Fibroblast of skin of scalp (primary cell): ENCODE measurements at regions not wholly inside any gene's neighbourhood (a gene's known extent, or its start where the extent isn't known, plus 50 kb on each side); places are given as distances from the start of the nearest gene placed in this dataset.
"Not testable (repeated sequence)": the region's sequence is repeated elsewhere in the genome, so short reads cannot be mapped to it uniquely, and the experiment has no call there.

Experiments
- DNase-seq: peaks from one replicate; pipeline ENCODE4 v3.0.0-alpha.2; 2013

DNA sequence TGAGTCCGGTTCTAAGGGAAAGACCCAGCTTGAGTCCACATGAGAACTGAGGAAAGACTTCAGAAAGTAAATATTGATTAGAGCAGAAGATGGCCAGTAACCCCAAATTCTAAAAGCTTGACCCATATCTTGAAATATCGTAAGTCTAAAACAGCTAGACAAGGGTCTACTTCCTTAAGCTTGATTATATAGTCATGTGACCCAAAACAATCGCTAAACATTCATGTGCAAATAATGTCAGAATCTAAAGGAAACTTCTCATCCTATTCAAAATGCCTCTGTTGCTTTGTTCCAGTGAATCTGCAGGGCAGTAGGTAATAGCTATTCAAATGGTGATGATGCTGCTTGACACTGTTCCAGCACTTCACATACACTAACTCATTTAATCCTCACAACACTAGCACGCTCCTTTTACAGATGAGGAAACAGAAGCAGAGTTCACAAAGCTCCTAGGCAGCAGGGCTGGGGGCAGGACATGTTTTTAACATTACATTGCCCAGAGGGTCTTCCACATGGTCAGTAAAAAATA lies 52.6 kb downstream of the TCF20 start:
- DNase-seq: no peak

DNA sequence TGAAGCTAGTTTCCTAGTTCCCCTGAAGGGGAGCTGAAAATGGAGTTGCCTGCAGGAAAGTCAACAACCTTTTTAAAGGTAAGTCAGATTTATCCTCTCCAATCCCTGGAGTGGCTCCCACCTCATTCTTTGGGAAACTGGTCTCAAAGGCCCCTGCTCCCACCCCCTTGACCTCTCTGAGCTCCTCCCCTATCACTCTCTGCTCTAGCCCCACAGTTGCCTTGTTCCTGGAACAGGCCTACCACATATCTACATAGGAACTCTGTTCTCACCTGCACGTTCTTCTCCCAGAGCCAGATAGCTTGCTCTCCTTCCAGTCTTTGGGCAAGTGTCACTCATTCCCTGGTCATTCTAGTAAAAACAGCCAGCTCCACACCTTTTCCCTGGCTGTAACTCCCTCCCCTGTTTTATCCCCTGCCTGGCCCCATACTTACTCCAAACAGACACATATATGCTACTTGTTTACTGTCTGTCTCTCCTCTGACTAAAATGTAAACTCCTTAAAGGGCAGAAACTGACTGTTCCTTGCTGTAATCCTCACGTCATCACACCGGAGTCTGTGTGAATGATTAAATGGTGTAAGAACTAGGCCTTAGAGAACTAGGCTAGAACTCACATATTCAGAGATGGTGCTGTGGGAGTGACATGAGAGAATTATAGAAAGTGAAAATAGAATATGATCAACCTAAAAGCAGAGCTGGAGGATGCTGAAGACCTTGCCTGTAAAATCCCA lies 53.3 kb downstream of the TCF20 start:
- no peak for DNase-seq

DNA sequence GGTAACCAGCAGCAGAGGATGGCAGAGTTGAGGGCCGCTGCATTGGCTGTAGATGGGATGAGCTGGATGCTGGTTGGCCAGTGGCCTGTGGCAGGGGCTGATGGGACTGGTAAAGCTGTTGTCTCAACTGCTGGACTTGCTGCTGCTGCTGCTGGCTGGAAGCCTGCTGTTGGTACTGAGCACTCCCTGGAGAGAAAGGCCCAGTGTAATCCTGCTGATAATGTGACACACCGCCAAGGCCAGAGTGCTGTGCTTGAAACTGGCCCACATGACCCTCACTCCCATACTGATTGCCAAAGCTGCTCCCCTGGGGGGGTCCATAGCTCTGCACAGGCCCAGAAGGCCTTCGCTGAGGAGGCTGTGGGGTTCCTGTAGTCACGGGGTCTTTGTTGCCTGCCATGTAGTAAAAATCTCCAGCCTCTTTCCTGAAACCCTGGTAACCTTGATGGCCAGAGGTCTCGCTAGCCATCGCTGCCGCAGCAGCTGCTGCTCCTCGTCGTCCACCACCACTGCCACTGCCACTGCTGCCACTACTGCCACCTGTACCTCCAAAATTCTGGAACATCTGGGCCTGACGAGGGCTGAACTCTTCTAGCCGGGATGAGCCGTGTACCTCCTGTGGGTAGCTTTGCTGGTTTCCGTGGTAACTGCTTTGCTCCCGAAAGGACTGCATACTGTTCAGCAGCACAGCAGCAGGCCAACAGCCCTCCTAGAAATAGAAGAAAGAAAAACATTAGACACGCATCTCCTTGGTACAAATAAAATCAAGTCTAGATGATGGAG lies 55.6 kb downstream of the TCF20 start:
- no peak for DNase-seq

DNA sequence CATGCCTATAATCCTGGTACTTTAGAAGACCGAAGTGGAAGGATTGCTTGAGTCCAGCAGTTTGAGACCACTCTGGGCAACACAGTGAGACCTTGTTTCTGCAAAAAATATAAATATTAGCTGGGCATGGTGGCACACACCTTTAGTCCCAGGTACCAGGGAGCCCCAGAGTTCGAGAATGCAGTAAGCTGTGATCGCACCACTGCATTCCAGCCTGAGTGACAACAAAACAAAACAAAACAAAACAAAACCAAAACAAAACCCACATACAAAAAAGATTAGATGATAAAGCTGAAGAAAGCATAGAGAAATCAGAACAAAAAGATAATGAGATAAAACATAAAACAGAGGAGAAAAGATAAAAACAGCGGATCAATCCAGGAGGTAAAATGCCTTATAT lies 62.1 kb downstream of the TCF20 start:
- no peak for DNase-seq

DNA sequence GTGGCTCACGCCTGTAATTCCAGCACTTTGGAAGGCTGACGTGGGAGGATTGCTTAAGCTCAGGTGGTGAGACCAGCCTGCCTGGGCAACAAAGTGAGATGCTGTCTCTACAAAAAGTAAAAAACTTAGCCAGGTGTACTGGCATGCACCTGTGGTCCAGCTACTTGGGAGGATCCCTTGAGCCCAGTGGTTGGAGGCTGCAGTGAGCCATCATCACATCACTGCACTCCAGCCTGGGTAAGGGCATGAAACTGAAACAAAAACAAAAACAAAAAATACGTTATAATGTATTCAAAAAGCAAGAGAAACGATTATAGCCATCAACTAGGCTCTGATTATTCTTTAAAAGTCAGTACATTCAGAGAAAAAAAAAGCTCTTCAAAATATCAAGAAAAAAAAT lies 62.5 kb downstream of the TCF20 start:
- DNase-seq: no peak

DNA sequence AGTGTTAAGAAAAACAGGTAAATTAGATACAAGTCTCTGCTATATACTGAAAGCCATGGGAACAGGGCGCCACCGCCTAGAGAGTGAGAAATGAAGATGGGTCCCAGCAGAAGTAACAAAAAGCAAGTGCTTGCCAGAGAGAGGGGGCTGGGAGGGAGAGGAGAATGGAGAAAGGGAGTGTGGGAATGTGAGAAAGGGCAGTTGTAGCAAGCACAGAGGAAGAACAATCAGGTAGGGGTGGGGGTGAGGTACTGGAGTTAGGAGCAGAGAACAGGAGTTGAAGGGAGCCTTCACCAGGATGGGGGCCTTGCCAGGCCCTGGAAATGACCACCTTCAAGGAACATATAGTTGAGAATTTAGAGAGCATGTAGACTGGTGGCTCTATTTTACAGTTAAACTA lies 66.8 kb downstream of the TCF20 start:
- no peak for DNase-seq

DNA sequence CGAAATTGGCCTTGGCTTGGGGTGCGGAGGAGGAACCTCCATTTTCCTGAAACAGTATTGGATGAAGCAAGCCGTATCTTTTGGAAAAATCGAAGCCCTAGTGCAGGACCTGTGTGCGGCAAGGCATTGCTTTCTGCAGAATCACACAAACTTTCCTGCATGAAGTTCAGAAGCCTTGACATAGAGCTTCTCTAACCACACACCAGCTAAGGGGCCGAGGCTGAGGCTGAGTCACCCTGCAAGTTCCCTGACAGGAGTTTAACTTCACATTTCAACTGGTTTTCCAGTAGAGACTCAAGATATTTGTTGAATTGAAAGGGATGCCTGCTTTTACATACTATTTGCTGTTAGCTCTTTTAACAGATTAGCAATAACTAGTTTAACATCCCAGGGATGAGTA lies 67.8 kb downstream of the TCF20 start:
- peak; percentile 18 for DNase-seq

DNA sequence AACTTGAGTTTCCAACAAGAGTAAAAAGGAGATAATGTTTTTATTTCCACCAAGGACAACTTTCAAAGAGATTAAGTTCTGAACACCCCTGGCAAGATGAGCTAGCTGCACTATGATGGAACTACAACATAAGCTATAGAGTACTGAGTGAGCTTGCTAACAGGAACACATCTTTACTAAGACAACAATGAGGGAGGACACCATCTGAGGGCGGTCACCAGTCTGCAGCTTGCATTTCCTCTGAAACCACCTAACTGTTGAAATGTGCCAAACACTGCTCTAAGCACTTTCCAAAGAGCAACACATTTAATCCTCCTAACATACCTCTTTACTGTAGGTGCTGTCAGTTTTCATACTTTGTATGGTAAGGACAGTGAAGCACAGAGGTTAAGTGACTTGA lies 68.4 kb downstream of the TCF20 start:
- no peak for DNase-seq

DNA sequence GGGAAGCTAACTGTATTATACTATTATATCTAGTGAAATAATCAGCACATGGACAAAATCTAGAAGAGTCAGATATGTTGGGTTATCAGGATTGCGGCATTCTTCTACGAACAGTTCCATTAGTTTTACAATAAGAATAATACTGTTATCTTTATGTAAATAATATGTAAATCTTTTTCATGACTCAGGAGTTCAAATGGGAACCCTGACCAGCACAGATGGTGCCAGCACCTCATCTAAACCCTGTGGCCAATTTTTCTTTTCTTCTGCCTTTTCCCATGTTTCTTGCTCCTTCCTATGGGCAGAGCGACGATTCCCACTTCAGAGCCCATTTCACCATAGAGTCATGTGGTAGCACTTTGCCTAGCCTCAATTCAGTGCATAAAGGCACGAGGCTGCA lies 68.4 kb upstream of the CYP2D6 start:
- DNase-seq: no peak

DNA sequence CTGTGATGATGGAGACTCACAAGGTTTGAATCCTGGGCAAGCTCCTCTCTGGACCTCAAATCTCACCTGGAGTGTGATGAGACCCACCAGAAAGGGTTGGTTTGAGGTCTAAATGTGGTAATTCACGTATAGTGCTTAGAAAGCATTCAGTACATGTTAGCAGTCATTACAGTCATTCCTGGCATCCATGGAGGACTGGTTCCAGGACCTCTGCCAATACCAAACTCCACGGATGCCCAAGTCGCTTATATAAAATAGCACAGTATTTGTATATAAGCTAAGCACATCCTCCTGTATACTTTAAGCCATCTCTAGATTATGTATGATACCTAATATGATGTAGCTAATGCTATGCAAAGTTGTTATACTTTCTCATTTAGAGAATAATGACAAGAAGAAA lies 67.6 kb upstream of the CYP2D6 start:
- no peak for DNase-seq

DNA sequence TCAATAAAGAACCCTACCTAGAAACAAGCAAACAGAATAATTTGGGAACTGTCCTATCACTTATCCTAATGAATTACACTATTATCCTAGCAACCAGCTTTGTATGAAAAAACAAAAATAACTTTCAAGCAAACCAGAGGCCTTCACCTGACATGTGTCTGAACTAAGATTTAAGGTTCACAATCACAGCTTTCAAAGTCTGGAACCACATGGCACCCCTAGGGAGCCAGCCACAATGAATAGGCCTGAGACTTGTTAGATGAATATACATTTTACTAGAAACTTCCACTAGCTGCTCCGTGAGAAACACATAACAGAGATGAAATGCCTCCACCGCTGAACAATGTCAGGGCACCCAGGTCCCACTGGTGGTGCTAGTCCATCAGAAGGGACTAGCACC lies 65.8 kb upstream of the CYP2D6 start:
- no peak for DNase-seq

DNA sequence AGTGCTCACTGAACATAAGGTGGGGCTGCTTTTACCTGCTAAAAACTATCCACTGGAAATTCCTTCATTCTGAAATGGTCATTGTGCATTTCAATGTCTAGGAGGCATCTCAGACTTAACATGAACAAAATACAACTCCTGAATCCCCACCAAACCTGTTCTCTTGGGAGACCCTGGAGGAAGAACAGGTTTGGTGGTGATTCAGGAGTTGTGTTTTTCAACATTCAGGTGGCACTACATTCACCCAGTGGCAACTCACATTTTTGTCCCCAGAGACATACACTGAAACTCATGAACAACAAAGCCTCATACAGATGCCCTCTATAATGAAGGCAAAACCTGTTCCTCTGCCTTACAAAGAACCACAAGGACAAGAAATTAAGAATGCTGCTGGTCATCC lies 64.3 kb upstream of the CYP2D6 start:
- no peak for DNase-seq

DNA sequence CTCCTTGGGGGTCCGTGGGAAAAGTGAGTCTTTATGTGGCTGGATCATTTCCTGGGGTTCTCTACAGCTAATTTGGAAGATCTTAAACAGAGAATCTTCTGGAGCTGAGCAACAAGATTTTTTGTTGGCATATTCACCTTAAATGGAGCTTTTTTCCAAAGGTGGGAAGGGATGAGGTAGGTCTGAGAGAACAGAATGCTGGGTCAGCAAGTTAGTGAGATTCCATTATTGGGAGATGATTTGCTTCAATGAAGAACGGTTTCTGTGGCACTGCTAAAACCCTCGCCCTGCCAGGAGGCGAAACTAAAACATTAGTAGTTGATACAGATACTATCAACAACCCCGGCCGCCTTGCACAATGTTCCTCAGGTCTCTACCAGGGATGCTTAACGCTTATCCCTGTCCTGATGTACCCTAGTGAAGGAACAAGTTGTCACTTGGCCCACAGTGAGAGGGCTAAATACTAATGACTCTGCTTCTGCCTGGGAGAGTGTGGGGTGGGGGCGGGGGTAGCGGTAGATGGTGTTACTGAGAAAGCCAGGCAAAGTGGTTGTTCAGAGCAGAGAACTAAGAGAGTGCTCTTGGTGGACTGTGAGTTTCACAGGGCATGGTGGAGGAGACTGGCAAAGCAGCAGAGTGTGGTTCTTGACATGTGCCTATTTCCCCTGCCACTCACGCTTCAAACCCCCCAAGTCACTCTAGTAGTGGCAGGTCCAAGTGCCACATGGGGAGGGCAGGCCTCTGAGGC lies 63.7 kb upstream of the CYP2D6 start:
- no peak for DNase-seq

DNA sequence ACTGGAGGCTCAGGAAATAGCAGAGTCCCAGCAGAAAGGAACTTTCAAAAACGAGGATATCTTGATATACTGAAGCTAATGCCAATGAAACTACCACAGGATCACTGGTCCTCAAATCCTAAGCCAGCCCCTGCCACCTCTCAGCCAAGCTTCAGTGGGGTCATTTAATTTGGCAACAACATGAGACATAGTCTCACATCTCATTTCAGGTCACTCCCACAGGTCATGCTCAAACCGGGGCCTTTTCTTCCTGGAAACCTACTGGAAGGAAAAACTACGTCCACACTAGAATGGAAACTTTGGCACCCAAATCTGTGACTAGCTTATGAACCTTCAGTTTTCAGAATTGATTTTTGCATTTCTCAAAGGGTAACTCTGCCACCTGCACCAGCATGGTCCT lies 61.9 kb upstream of the CYP2D6 start:
- DNase-seq: no peak

DNA sequence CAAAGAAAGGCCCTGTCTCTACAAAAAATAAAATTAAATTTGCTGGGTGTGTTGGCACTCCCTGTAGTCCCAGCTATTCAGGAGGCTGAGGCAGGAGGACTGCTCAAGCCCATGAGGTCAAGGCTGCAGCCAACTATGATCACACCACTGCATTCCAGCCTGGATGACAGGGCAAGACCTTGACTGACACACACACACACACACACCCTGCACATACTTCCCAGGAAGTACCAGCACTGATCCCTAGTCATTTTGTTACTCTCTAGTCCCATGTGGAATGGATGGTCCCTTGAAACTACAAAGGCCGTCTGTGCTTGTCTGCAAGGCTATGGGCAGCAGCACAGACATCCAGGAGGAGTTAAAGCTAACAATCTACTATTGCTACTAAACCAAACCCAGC lies 59.7 kb upstream of the CYP2D6 start:
- DNase-seq: no peak

DNA sequence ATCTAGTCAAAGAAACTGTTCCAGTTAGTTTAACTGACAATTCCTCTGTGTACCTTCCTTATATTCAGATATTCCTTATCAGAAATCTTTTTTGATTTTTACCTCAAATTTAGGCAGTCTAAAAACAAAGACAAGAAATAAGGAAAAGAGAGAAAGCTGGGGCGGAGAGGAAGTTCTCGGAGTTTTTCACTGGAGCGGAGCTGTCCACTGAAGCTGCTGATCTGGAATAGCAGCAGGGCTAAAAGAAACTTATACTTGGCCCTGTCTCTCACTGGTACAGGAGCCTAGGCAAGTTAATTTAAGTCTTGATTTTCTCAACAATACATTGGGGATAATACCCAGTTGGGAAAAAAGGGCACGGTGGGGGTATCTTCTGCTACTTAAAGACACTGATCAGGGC lies 59.2 kb upstream of the CYP2D6 start:
- DNase-seq: no peak

DNA sequence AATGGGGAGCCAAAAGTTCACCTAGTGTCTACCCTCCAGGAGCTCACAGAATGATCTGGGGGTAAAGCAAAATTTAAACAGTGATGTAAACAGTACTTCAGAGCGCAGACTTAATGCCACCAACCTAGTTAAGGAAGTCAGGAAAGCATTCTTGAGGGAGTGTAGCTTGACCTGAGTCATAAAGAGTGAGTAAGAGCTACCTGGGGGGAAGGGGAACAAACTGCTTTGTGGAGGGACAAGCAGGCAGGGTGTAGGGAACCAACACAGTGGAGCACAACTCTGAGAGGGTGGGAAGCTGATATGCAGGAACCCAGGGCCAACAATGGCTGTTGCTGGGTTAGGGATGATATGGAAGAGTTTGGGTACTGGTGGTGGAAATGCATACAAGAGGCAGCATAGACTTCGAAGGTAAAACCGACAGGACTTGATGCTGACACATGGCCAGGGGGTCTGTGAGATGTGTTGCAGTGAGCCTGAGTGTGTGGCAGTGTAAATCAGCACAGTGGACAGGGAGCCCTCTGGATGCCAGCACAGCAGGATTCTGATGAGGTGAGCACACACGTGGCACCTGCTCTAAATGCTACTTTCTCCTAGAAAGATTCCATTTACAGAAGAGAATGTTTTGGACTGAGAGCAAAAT lies 58.3 kb upstream of the CYP2D6 start:
- DNase-seq: peak; percentile 17

DNA sequence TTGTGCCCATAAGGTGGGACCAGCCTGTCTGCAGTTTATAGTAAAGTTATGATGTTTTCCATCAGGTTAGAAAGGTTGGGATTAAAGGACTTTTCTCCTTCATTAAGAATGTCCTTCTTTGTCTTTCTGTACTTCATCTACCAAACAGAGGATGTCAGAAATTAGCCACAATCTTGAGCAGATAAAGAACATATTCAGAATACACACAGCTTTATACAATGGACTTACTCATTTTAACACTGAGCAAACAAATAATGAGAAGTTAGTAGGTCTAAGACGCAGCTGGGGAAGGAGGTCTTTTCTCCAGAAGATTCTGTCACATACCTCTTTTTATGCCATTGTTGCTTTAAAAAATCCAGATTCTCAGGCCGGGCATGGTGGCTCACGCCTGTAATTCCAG lies 57.0 kb upstream of the CYP2D6 start:
- DNase-seq: no peak

DNA sequence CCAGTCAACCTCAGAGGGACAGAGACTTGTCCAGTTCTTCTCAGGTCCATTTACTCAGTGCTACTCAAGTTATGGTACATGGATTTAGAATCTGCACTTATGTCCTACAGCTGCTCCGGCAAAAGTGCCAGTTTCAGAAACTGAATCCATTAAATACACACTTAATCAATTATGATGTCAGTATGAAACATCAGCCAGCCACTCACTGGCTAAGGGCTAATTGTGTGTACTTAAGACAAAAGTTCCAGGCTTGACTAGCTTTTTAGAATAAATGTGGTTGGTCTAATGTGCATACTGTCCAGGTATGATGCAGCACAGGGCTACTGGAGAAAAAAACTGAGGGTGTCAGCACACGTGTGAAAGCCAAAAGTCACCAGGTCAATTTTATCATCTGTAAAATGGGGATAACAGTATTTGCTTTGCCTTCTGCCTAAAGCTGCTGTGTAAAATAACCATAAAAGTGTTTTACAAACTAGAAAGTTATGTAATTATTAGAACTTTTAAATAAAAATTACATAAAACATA lies 55.4 kb upstream of the CYP2D6 start:
- DNase-seq: no peak

DNA sequence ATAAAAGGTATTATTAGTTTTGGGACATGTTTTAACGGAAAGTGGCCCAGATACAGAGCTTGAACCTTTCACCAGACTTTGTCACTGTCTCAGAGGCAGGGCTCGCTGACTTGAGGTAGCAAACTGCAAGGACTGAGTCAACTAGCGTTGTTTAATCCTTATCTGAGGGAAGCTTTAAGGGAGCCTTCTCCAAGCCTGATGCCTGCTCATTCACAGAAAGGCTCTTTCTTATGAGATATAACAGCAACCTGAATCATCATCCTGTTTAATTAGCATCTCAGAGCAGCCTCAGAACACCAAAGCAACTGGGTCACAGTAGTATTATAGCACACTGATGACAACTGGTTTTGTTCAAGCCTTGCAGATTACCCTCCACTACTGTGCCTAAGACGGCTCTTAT lies 54.2 kb upstream of the CYP2D6 start:
- DNase-seq: no peak

DNA sequence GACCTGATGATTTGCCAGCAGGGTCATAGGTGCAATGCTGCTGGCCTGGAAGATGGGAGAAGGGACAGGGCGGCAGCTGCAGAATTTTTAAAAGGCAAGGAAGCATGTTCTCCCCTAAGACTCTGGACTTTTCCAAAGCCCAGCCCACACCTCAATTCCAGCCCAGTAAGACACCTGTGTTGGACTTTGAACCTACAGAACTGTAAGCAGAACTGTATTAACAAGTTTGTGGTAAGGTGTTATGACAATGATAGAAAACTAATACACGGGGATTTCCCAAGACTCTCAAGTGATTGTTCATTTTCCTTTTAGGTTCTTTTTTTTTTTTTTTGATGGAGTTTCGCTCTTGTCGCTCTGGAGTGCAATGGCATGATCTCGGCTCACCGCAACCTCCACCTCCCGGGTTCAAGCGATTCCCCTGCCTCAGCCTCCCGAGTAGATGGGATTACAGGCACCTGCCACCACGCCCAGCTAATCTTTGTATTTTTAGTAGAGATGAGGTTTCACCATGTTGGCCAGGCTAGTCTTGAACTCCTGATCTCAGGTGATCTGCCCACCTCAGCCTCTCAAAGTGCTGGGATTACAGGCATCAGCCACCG lies 53.0 kb upstream of the CYP2D6 start:
- DNase-seq: not testable (repeated sequence)

DNA sequence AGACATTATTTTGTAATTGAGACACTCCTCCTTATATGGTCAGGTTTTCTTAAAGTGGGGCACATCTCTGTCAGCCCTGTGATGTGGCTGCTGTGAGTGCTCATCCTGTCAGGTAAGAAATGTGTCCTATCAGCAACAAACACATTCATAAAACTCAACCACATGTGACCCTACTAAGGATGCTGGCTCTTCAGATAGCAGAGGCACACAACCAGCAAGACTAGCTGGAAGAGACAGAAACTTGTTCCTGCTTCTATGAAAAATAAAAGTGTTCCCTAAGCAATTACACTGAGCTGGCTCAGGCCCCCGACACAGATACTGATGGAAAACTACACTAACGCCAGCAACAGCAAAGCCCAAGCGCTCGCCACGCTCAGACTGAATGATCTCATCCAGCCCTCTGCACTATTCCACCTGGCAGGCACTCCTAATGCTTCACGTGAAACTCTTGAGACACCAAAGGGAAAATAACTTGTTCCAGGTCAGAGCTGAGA lies 49.8 kb upstream of the CYP2D6 start:
- DNase-seq: no peak
